Endodermal cell (in vitro differentiated cells): ENCODE measurements at regions not wholly inside any gene's neighbourhood (a gene's known extent, or its start where the extent isn't known, plus 50 kb on each side); places are given as distances from the start of the nearest gene placed in this dataset.
A peak's percentile ranks its signal among the peaks of the same experiment; 100 is the strongest.

Experiments used
- DNase-seq: peaks from one replicate; pipeline ENCODE4 v3.0.0-alpha.2; 2017
- H3K27ac ChIP-seq: 2 replicates; pipeline ENCODE4 v1.5.1; 2013; ENCODE audit warnings: mild to moderate bottlenecking, low read depth, low read length, moderate library complexity
- H3K27me3 ChIP-seq: 2 replicates; pipeline ENCODE4 v1.6.1; 2013; ENCODE audit warnings: mild to moderate bottlenecking, low read length, moderate library complexity; ENCODE audit not compliant: insufficient read depth, control insufficient read depth, poor library complexity, severe bottlenecking
- H3K36me3 ChIP-seq: 2 replicates; pipeline ENCODE4 v1.7.0; 2013; ENCODE audit warnings: mild to moderate bottlenecking, low read length, moderate library complexity; ENCODE audit not compliant: control insufficient read depth, insufficient read depth
- H3K4me1 ChIP-seq: one replicate; pipeline ENCODE4 v1.7.0; 2013; ENCODE audit warnings: low read length; ENCODE audit not compliant: control insufficient read depth, insufficient read depth
- H3K4me3 ChIP-seq: 2 replicates; pipeline ENCODE4 v1.5.1; 2013; ENCODE audit warnings: mild to moderate bottlenecking, low read length, moderate library complexity
- H3K9ac ChIP-seq: 2 replicates; pipeline ENCODE4 v1.6.1; 2013; ENCODE audit warnings: mild to moderate bottlenecking, low read length, moderate library complexity; ENCODE audit not compliant: poor library complexity, severe bottlenecking; ENCODE audit errors: extremely low read depth
- H3K9me3 ChIP-seq: 2 replicates; pipeline ENCODE4 v1.6.1; 2013; ENCODE audit warnings: mild to moderate bottlenecking, low read length, moderate library complexity; ENCODE audit not compliant: control insufficient read depth
- H3K27ac Mint-ChIP-seq: 2 replicates; pipeline ENCODE4 v1.8.0; 2020; ENCODE audit warnings: mixed read lengths
- H3K27me3 Mint-ChIP-seq: 2 replicates; pipeline ENCODE4 v1.8.0; 2021; ENCODE audit warnings: mild to moderate bottlenecking, mixed read lengths; ENCODE audit not compliant: insufficient read depth
- H3K36me3 Mint-ChIP-seq: 2 replicates; pipeline ENCODE4 v1.8.0; 2020; ENCODE audit warnings: low read depth, mixed read lengths
- H3K4me1 Mint-ChIP-seq: 2 replicates; pipeline ENCODE4 v1.8.0; 2020; ENCODE audit warnings: mixed read lengths
- H3K4me3 Mint-ChIP-seq: 2 replicates; pipeline ENCODE4 v1.8.0; 2020; ENCODE audit warnings: mild to moderate bottlenecking, moderate library complexity, mixed read lengths
- H3K9me3 Mint-ChIP-seq: 2 replicates; pipeline ENCODE4 v1.8.0; 2020; ENCODE audit warnings: mild to moderate bottlenecking, mixed read lengths
- CTCF ChIP-seq: fragments of 200-600 bp; sonication (generic); conservative IDR thresholded peaks from 2 replicates; pipeline ENCODE4 v1.5.0; 2021; ENCODE audit warnings: antibody characterized with exemption, mild to moderate bottlenecking
- WGBS, 2 experiments: methylation state at CpG; one replicate each; pipeline versions ENCODE4 v1.1.5 to v1.1.7; 2013; ENCODE audit warnings: missing lambda C conversion rate in 2 of 2, mixed read lengths in 1 of 2; ENCODE audit not compliant: insufficient coverage in 1 of 2, insufficient read length in 1 of 2; 5-methylcytosine and 5-hydroxymethylcytosine counted together

GRCh38 chr9:129252937-129253802 lies 75.1 kb upstream of the IER5L start:
- no peak for TF ChIP-seq CTCF
- no peak overlapping the region for H3K4me3 ChIP-seq
- H3K27me3 Mint-ChIP-seq: peaks cover 26% of the 10 kb centered on the region
- H3K27ac ChIP-seq: peak overlapping the region; percentile 53
- no peaks in the 10 kb centered on the region for H3K36me3 ChIP-seq
- peaks cover 17% of the 10 kb centered on the region for H3K27me3 ChIP-seq
- no peaks in the 10 kb centered on the region for H3K36me3 Mint-ChIP-seq
- peak; percentile 46 for DNase-seq
- no peaks in the 10 kb centered on the region for H3K4me1 ChIP-seq
- peaks cover 3% of the 10 kb centered on the region for H3K9me3 Mint-ChIP-seq
- WGBS, 2 experiments: 80 to 90% methylated on average over 11 to 28 of the region's 28 CpGs
- H3K9me3 ChIP-seq: no peaks in the 10 kb centered on the region
- no peak overlapping the region for H3K9ac ChIP-seq
- H3K4me1 Mint-ChIP-seq: no peaks in the 10 kb centered on the region
- H3K4me3 Mint-ChIP-seq: no peak overlapping the region
- no peak overlapping the region for H3K27ac Mint-ChIP-seq

- TF ChIP-seq CTCF: no peak
- Histone ChIP-seq H3K27me3 (no peaks in the 10 kb centered on the region), H3K36me3 (no peaks in the 10 kb centered on the region), H3K4me3 (no peak overlapping the region), H3K9ac (no peak overlapping the region), H3K27ac (no peak overlapping the region), H3K4me1 (no peaks in the 10 kb centered on the region), H3K9me3 (no peaks in the 10 kb centered on the region)
- no peaks in the 10 kb centered on the region for H3K36me3 Mint-ChIP-seq
- no peak overlapping the region for H3K27ac Mint-ChIP-seq
- peaks cover 3% of the 10 kb centered on the region for H3K9me3 Mint-ChIP-seq
- H3K4me3 Mint-ChIP-seq: no peak overlapping the region
- no peak for DNase-seq
- WGBS, 2 experiments: 67 to 83% methylated on average over 1 to 2 of the region's 2 CpGs
- peaks cover 4% of the 10 kb centered on the region for H3K27me3 Mint-ChIP-seq
- no peaks in the 10 kb centered on the region for H3K4me1 Mint-ChIP-seq
Measured at GRCh38 chr9:129250786-129251185, 72.7 kb upstream of the IER5L start.

GRCh38 chr9:129247285-129248153 lies 69.5 kb upstream of the IER5L start:
- H3K4me3 ChIP-seq: no peak overlapping the region
- H3K9ac ChIP-seq: no peak overlapping the region
- H3K27me3 Mint-ChIP-seq: no peaks in the 10 kb centered on the region
- H3K36me3 ChIP-seq: no peaks in the 10 kb centered on the region
- no peak for TF ChIP-seq CTCF
- no peak overlapping the region for H3K27ac ChIP-seq
- H3K27ac Mint-ChIP-seq: no peak overlapping the region
- peaks cover under 1% of the 10 kb centered on the region for H3K4me1 Mint-ChIP-seq
- no peaks in the 10 kb centered on the region for H3K36me3 Mint-ChIP-seq
- no peaks in the 10 kb centered on the region for H3K27me3 ChIP-seq
- DNase-seq: no peak
- no peak overlapping the region for H3K4me3 Mint-ChIP-seq
- 94 to 98% methylated on average over 9 to 13 of the region's 13 CpGs for WGBS, 2 experiments
- no peaks in the 10 kb centered on the region for H3K4me1 ChIP-seq
- H3K9me3 Mint-ChIP-seq: peaks cover 3% of the 10 kb centered on the region
- no peaks in the 10 kb centered on the region for H3K9me3 ChIP-seq
